Pancreas (tissue), 10 donors: ENCODE measurements at regions not wholly inside any gene's neighbourhood (a gene's known extent, or its start where the extent isn't known, plus 50 kb on each side); places are given as distances from the start of the nearest gene placed in this dataset.
"Not testable (repeated sequence)": the region's sequence is repeated elsewhere in the genome, so short reads cannot be mapped to it uniquely, and the experiment has no call there.

Experiments used
- ATAC-seq, 4 donors: fragments of 200-7000 bp; cut with Tn5 transposase; one replicate each; pipeline versions ENCODE4 v1.8.0 to v1.9.1; 2020; ENCODE audit warnings: mild to moderate bottlenecking in 4 of 4, moderate library complexity in 4 of 4
- DNase-seq, 6 donors: peaks; one replicate each; pipeline ENCODE4 v3.0.0-alpha.2; 2020
- FAIRE-seq: peaks from 2 replicates; lab custom pipeline; 2012; peaks lifted over from hg19 to GRCh38; lab: Jason Lieb, UNC
- H3K27ac ChIP-seq, 4 donors: fragments of 200-600 bp; sonication (generic); 1 replicate in 3 of 4; 2 replicates in 1 of 4; pipeline versions ENCODE4 v1.5.0 to v1.8.0; 2020
- H3K27me3 ChIP-seq, 4 donors: fragments of 200-600 bp; one replicate each; pipeline ENCODE4 v1.8.0; 2021
- H3K36me3 ChIP-seq, 3 donors: fragments of 200-600 bp; sonication (generic) in 1 of 3; one replicate each; pipeline versions ENCODE4 v1.5.0 to v1.8.0; 2020 to 2021
- H3K4me1 ChIP-seq, 3 donors: fragments of 200-600 bp; one replicate each; pipeline ENCODE4 v1.8.0; 2021
- H3K4me3 ChIP-seq, 4 donors: fragments of 200-600 bp; sonication (generic) in 2 of 4; one replicate each; pipeline versions ENCODE4 v1.5.0 to v1.8.0; 2020 to 2021
- H3K9me3 ChIP-seq, 4 donors: fragments of 200-600 bp; one replicate each; pipeline ENCODE4 v1.8.0; 2021
- WGBS, 2 donors: extraction: QIAGEN DNeasy Blood & Tissue Kit; methylation state at CpG; one replicate each; pipeline ENCODE4 v1.1.7; 2013; 5-methylcytosine and 5-hydroxymethylcytosine counted together
- intact Hi-C, 3 donors: fragments of 100-400 bp; cut with DNase I; formaldehyde crosslinking; loops; one replicate each; pipeline versions ENCODE4 v1.11.1 to v1.14.2; 2022
- TF ChIP-seq, protein P1 (sequence below), 4 donors: fragments of 200-600 bp; sonication (generic) in 3 of 4; IDR thresholded peaks; one replicate each; pipeline versions ENCODE4 v1.5.0 to v1.8.0; 2021; ENCODE audit warnings: antibody characterized with exemption in 4 of 4
- donor health status: healthy with polysubstance abuse.
- donor health status: DM: no; HTN: no; CAD: no; lungs with moderate emphysema.
- donor health status: DM: no; HTN: no; CAD: no.
- donor health status: control.
- donor health status: control.
- donor health status: Bipolar disorder and iron deficiency.
- donor health status: DM: yes; HTN: yes; CAD: no.
- donor health status: DM: no; HTN: no; CAD: no.
- donor health status: DM: no; HTN: no; CAD: no.
- donor health status: DM: yes; HTN: yes; CAD: no.

DNA sequence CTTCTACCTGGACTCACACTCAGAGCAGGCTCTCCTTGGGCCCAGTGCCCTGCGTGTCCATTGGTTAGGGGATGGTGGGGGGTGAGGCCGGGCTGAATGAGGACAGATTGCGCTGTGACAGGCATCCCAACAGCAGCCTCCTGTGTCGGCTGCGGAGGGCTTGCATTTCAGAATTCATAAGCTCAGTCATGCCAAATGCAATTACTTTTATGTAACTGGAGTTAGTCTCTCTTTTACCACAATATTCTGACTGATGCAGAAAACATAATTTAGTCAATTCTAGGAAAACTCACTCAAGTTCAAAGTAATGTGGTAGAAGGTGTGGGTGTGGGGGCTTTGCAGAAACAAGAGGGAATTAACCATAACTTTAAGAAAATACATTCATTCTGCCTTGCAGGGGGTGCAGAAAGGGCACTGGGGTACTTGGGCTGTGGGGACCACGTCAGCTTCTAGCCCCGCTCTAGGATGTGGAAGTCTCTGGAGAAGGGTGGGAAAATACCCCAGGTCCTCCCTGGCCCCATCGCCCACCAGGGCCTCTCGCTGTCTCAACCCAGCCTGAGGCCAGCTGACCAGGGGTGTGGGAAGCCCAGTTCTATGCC lies 257.7 kb downstream of the ADGRD1 start:
- Histone ChIP-seq H3K27me3 (no peaks in the 10 kb centered on the region), H3K4me1 (no peaks in the 10 kb centered on the region), H3K27ac (no peak overlapping the region), H3K4me3 (no peak overlapping the region), H3K9me3 (no peaks in the 10 kb centered on the region), H3K36me3 (no peaks in the 10 kb centered on the region)
- intact Hi-C loops: no loop called here
- TF ChIP-seq, protein P1, sequence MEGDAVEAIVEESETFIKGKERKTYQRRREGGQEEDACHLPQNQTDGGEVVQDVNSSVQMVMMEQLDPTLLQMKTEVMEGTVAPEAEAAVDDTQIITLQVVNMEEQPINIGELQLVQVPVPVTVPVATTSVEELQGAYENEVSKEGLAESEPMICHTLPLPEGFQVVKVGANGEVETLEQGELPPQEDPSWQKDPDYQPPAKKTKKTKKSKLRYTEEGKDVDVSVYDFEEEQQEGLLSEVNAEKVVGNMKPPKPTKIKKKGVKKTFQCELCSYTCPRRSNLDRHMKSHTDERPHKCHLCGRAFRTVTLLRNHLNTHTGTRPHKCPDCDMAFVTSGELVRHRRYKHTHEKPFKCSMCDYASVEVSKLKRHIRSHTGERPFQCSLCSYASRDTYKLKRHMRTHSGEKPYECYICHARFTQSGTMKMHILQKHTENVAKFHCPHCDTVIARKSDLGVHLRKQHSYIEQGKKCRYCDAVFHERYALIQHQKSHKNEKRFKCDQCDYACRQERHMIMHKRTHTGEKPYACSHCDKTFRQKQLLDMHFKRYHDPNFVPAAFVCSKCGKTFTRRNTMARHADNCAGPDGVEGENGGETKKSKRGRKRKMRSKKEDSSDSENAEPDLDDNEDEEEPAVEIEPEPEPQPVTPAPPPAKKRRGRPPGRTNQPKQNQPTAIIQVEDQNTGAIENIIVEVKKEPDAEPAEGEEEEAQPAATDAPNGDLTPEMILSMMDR (IDR thresholded peaks at IDR 0.05): no peak
- FAIRE-seq (no peak), ATAC-seq (no peak), DNase-seq (peak in 1 of 6 donors; percentile 26)
- 72 to 84% methylated on average over 9 of the region's 9 CpGs for WGBS, 2 donors

DNA sequence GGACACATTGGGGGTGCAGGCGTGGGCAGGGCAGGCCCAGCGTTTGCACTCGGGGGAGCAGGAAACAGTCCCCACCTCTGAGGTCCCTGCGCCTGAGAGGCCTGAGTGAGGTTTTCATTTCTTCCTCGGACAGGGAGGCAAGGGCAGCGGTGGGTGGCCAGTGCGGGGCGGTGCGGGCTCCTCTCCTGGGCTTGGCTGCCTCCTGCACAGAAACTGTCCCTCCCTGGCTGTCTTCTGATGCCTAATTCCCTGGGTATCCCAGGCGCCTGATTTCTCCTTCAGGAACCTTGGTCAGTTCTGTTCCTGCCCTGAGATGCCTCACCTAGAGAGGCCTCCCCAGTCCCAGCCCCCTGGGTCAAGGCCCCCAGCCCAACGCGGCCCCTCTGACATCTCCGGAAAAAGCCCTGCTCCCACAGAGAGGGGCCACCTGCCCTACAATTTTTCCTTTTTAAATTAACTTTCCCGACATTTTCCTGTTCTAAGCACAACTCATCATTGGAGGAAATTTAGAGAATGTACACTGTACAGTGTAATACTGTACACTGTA lies 260.3 kb downstream of the ADGRD1 start:
- no peaks in the 10 kb centered on the region for H3K27me3 ChIP-seq
- no peak for FAIRE-seq

DNA sequence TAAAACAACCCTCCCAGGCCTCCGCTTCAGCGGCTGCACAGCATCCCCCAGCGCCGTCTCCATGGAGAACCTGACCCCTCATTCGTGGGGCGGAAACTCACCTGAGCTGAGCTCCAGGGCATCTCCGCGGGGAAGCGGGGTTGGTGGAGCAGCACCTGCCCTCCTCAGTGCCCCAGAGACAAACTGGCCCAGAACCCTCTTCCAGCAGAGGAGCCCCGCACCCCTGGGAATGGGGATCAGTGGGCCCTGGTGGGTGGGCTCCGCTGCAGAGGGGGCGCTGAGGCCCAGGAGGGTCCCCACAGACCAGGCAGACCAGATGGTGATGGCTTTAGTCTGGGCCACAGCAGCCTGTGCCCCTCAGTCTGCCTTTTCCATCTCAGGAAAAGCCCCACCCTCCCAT lies 261.2 kb downstream of the ADGRD1 start:
- intact Hi-C loops, FAIRE-seq: not testable (repeated sequence)
- WGBS, 2 donors: 79 to 94% methylated on average over 12 of the region's 12 CpGs

More for the DNA sequence above, 260.3 kb downstream of the ADGRD1 start:
- Histone ChIP-seq H3K9me3 (no peaks in the 10 kb centered on the region), H3K4me1 (no peaks in the 10 kb centered on the region), H3K36me3 (no peaks in the 10 kb centered on the region), H3K27ac (no peak overlapping the region), H3K4me3 (no peak overlapping the region)
- TF ChIP-seq, protein P1 (IDR thresholded peaks at IDR 0.05): no peak
- WGBS, 2 donors: 77 to 85% methylated on average over 13 to 14 of the region's 14 CpGs
- peak in 1 of 6 donors; percentile 28 for DNase-seq
- intact Hi-C loops: no loop called here
- ATAC-seq: no peak

DNA sequence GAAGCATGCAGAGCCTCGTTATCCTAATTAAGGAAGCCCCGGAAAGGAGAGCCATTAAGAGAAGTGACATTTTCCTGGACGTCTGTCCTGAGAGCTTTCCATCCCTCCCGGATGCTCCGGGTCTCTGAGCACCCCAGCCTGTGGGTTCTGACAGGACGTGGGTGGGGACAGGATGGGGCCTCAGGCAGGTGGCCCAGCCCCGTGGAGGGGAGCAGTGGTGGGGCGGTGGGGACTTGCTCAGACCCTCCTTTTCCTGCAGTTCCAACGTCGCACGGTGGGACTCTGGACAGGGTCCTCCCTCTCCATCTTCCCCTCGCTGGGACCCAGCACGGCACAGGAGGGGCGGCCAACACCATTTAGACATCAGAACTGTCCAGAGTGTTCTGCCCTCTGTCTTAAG lies 262.9 kb downstream of the ADGRD1 start:
- H3K4me3 ChIP-seq, intact Hi-C loops: not testable (repeated sequence)

More for the DNA sequence above, 261.2 kb downstream of the ADGRD1 start:
- H3K27me3 ChIP-seq, DNase-seq, H3K4me3 ChIP-seq, ATAC-seq, H3K9me3 ChIP-seq, H3K27ac ChIP-seq, H3K36me3 ChIP-seq, H3K4me1 ChIP-seq: not testable (repeated sequence)

DNA sequence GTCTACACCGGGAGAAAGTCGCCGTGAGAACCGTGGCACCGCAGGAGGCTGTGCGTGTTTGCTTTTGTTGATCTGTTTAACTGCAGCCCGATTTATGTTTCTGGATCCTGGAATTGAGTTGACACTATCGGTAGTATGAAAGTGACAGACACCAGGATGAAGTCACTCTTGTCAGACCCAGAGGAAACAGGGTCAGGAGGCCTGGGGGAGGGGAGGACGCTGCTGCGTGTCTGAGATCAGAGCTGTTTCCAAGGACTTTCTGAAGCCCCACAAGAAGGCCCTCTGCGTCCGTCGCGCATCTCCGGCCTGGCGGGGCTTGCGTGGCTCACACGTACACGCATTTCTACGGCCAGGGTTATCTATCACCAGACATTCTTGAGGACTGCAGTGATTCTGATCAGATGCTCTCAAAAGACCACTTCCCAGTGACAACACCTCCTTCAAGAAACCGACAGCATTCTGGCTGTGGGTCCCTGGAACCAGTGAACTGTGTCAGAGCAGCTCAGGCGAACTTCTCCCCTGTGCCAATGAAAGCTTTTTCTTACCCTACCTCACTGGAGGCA lies 263.4 kb downstream of the ADGRD1 start:
- Histone ChIP-seq H3K27ac (no peak overlapping the region), H3K4me3 (no peak overlapping the region), H3K36me3 (no peaks in the 10 kb centered on the region), H3K27me3 (no peaks in the 10 kb centered on the region), H3K4me1 (no peaks in the 10 kb centered on the region), H3K9me3 (no peaks in the 10 kb centered on the region)
- ATAC-seq (no peak), FAIRE-seq (no peak), DNase-seq (no peak)
- 40 to 52% methylated on average over 22 of the region's 22 CpGs for WGBS, 2 donors
- intact Hi-C loops: no loop called here
- TF ChIP-seq, protein P1 (IDR thresholded peaks at IDR 0.05): no peak

More for the DNA sequence above, 262.9 kb downstream of the ADGRD1 start:
- not testable (repeated sequence) for H3K27ac ChIP-seq, H3K36me3 ChIP-seq, H3K27me3 ChIP-seq, H3K4me1 ChIP-seq, ATAC-seq, FAIRE-seq, H3K9me3 ChIP-seq
- DNase-seq: peak in 1 of 6 donors; percentile 53
- WGBS, 2 donors: 39 to 41% methylated on average over 13 to 14 of the region's 14 CpGs
